SIG-M5 treated with dmso at 0.1 percent for 504 hours (cell line): ENCODE measurements at regions not wholly inside any gene's neighbourhood (a gene's known extent, or its start where the extent isn't known, plus 50 kb on each side); places are given as distances from the start of the nearest gene placed in this dataset.

ENCODE experiments used
- DNase-seq: peaks from one replicate; lab custom pipeline; 2025; ENCODE audit not compliant: unreplicated experiment; lab: John Stamatoyannopoulos, UW

GRCh38 chr15:77541421-77542181, 91.1 kb downstream of the LINGO1 start:
- no peak for DNase-seq

DNA sequence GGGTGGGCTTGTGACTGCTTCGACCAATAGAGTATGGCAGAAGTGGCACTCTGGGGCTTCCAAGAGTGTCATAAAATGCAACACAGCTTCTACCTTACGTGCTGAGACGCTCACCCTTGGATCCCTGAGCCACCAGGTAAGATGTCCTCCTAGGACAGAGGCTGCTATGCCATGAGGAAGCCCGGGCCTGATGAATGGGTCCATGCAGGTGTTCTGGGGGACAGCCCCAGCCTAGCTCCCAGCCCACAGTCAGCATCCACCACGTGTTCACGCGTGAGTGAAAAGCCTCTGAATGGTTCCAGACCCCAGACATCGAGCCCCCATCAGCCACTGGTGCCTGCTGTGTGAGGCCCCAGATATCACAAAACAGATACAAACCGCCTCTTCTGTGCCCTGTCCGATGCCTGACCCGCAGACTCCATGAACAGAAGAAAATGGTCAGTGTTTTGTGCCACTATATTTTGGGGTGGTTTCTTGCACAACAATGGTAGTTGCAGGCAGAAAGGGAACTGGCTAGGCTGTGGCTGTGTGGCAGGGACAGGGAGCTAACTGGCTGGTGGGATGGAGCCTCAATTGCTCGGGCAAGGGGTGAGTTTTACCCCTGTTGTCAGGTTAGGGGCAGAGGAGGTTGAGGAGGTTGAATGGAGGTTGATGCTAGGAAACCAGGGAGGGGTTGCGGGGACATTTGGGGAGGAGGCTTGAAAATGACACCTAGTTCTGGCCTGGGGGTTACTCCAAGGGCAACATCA, 92.2 kb downstream of the LINGO1 start:
- no peak for DNase-seq

GRCh38 chr15:77538793-77539497, 93.8 kb downstream of the LINGO1 start:
- no peak for DNase-seq

GRCh38 chr15:77538027-77538451, 94.7 kb downstream of the LINGO1 start:
- no peak for DNase-seq

DNA sequence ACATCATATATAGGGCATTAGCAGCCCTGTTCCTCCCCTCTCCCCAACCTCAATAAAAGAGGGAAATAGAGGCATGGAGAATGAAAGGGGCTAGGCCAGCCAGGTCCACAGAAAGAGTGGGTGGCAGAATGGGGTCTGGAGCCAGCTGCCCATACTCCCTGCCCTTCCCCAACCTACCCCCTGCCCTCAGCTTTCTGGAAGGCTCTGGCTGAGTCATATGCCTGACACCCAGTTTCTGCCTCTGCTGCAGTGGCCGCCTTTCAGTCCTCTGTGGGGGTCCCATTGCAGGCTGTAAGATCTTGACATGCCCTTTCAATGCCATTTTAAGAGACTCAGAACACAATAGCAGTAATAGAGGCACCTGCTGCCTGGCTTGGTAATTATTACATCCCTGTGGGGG, 95.7 kb downstream of the LINGO1 start:
- no peak for DNase-seq

DNA sequence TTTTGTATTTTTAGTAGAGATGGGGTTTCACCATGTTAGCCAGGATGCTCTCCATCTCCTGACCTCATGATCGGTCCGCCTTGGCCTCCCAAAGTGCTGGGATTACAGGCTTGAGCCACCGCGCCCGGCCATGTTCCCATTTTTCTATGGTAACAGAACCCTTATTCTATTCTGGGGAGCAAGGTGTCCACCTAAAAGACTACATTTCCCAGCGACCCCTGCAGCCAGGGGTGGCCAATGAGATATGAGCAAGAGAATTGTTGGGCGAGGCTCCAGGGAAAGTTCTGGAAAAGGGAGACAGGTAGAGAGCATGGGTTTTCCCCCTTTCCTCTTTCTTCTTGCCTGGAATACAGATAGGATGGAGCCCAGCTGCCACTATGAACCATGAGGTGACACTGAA, 96.9 kb downstream of the LINGO1 start:
- DNase-seq, result no peak
